Suprapubic skin (tissue), 4 donors: ENCODE measurements at regions not wholly inside any gene's neighbourhood (a gene's known extent, or its start where the extent isn't known, plus 50 kb on each side); places are given as distances from the start of the nearest gene placed in this dataset.
"Not testable (repeated sequence)": the region's sequence is repeated elsewhere in the genome, so short reads cannot be mapped to it uniquely, and the experiment has no call there.

Experiments
- DNase-seq, 2 donors: peaks; one replicate each; pipeline ENCODE4 v3.0.0-alpha.2; 2019; ENCODE audit warnings: low spot score in 2 of 2
- H3K27ac ChIP-seq: fragments of 200-600 bp; sonication (generic); one replicate; pipeline ENCODE4 v1.5.1; 2019
- H3K27me3 ChIP-seq: fragments of 200-600 bp; sonication (generic); one replicate; pipeline ENCODE4 v1.5.1; 2019
- H3K36me3 ChIP-seq: fragments of 200-600 bp; sonication (generic); one replicate; pipeline ENCODE4 v1.5.1; 2019
- H3K4me1 ChIP-seq: fragments of 200-600 bp; sonication (generic); one replicate; pipeline ENCODE4 v1.5.1; 2019
- H3K4me3 ChIP-seq: fragments of 200-600 bp; sonication (generic); one replicate; pipeline ENCODE4 v1.5.1; 2019; ENCODE audit warnings: mild to moderate bottlenecking
- H3K9me3 ChIP-seq: fragments of 200-600 bp; sonication (generic); one replicate; pipeline ENCODE4 v1.5.1; 2019
- EP300 ChIP-seq: sonication (generic); formaldehyde crosslinking; IDR thresholded peaks from one replicate; pipeline ENCODE4 v1.6.1; 2017; ENCODE audit warnings: antibody characterized with exemption
- POLR2A ChIP-seq, 2 donors: fragments of 450-650 bp; IDR thresholded peaks; one replicate each; pipeline ENCODE4 v1.6.1; 2017; ENCODE audit warnings: antibody characterized with exemption in 2 of 2, mild to moderate bottlenecking in 2 of 2, moderate library complexity in 2 of 2
- POLR2AphosphoS5 ChIP-seq, 3 donors: sonication (generic); formaldehyde crosslinking; IDR thresholded peaks; one replicate each; pipeline ENCODE4 v1.6.1; 2017; ENCODE audit warnings: antibody characterized with exemption in 3 of 3
- WGBS: methylation state at CpG from one replicate; pipeline ENCODE4 v1.1.5; 2018; 5-methylcytosine and 5-hydroxymethylcytosine counted together
- TF ChIP-seq, protein P1 (sequence below), 2 donors: fragments of 200-600 bp in 1 of 2; fragments of 450-650 bp in 1 of 2; sonication (generic) in 1 of 2; IDR thresholded peaks; one replicate each; pipeline ENCODE4 v1.5.1; 2016 to 2019; ENCODE audit warnings: antibody characterized with exemption in 2 of 2, mild to moderate bottlenecking in 1 of 2, moderate library complexity in 1 of 2

- no peak for TF ChIP-seq EP300
- TF ChIP-seq POLR2AphosphoS5 (IDR thresholded peaks at IDR 0.05): no peak
- TF ChIP-seq, protein P1, sequence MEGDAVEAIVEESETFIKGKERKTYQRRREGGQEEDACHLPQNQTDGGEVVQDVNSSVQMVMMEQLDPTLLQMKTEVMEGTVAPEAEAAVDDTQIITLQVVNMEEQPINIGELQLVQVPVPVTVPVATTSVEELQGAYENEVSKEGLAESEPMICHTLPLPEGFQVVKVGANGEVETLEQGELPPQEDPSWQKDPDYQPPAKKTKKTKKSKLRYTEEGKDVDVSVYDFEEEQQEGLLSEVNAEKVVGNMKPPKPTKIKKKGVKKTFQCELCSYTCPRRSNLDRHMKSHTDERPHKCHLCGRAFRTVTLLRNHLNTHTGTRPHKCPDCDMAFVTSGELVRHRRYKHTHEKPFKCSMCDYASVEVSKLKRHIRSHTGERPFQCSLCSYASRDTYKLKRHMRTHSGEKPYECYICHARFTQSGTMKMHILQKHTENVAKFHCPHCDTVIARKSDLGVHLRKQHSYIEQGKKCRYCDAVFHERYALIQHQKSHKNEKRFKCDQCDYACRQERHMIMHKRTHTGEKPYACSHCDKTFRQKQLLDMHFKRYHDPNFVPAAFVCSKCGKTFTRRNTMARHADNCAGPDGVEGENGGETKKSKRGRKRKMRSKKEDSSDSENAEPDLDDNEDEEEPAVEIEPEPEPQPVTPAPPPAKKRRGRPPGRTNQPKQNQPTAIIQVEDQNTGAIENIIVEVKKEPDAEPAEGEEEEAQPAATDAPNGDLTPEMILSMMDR (IDR thresholded peaks at IDR 0.05): no peak
- TF ChIP-seq POLR2A (IDR thresholded peaks at IDR 0.05): no peak
- DNase-seq: no peak
- no peaks in the 10 kb centered on the region for H3K36me3 ChIP-seq
- H3K27ac ChIP-seq: no peak overlapping the region
- no peaks in the 10 kb centered on the region for H3K27me3 ChIP-seq
- no peaks in the 10 kb centered on the region for H3K9me3 ChIP-seq
- WGBS: 97% methylated on average over 8 of the region's 8 CpGs
- no peak overlapping the region for H3K4me3 ChIP-seq
- no peaks in the 10 kb centered on the region for H3K4me1 ChIP-seq
Observed at GRCh38 chr3:74135808-74136207, 478.7 kb downstream of the CNTN3 start.

DNA sequence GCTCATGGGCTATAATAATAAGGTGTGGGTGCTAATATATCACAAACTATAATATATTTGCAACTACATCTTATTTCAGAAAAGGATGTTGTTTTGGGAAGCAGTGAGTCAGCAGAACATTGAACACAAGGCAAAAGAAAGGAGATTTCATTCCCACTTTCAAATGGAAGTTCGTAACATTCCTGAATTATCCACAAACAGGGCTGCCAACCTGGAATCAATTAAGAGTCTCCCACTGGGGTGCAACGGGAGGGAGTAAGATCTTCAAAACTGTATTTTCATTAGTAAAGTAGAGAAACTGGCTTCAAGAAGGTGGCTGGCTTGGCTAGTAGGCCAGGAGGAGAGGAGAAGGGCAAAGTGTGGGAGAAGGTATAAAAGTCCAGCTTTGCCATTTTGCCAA, 479.6 kb downstream of the CNTN3 start:
- Histone ChIP-seq H3K36me3 (no peaks in the 10 kb centered on the region), H3K27ac (no peak overlapping the region), H3K4me3 (no peak overlapping the region), H3K4me1 (no peaks in the 10 kb centered on the region), H3K27me3 (no peaks in the 10 kb centered on the region), H3K9me3 (no peaks in the 10 kb centered on the region)
- no peak for TF ChIP-seq POLR2A (IDR thresholded peaks at IDR 0.05)
- TF ChIP-seq, protein P1 (IDR thresholded peaks at IDR 0.05): no peak
- no peak for TF ChIP-seq POLR2AphosphoS5 (IDR thresholded peaks at IDR 0.05)
- TF ChIP-seq EP300: no peak
- WGBS: 69% methylated on average over 2 of the region's 2 CpGs
- DNase-seq: no peak

- not testable (repeated sequence) for H3K27me3 ChIP-seq, DNase-seq, H3K4me3 ChIP-seq, H3K4me1 ChIP-seq, H3K36me3 ChIP-seq, H3K9me3 ChIP-seq, H3K27ac ChIP-seq
- 75% methylated on average over 5 of the region's 6 CpGs for WGBS
Observed at GRCh38 chr3:74131546-74132328, 482.7 kb downstream of the CNTN3 start.

GRCh38 chr3:74129611-74130010, 484.8 kb downstream of the CNTN3 start:
- H3K4me3 ChIP-seq: no peak overlapping the region
- no peaks in the 10 kb centered on the region for H3K27me3 ChIP-seq
- H3K27ac ChIP-seq: no peak overlapping the region
- no peak for TF ChIP-seq POLR2AphosphoS5 (IDR thresholded peaks at IDR 0.05)
- TF ChIP-seq POLR2A (IDR thresholded peaks at IDR 0.05): no peak
- TF ChIP-seq, protein P1 (IDR thresholded peaks at IDR 0.05): no peak
- no peak for TF ChIP-seq EP300
- no peaks in the 10 kb centered on the region for H3K4me1 ChIP-seq
- WGBS: 98% methylated on average over 2 of the region's 2 CpGs
- no peak for DNase-seq
- no peaks in the 10 kb centered on the region for H3K9me3 ChIP-seq
- no peaks in the 10 kb centered on the region for H3K36me3 ChIP-seq

- no peaks in the 10 kb centered on the region for H3K27me3 ChIP-seq
- no peaks in the 10 kb centered on the region for H3K36me3 ChIP-seq
- TF ChIP-seq, protein P1 (IDR thresholded peaks at IDR 0.05): no peak
- TF ChIP-seq POLR2AphosphoS5 (IDR thresholded peaks at IDR 0.05): no peak
- TF ChIP-seq POLR2A (IDR thresholded peaks at IDR 0.05): no peak
- TF ChIP-seq EP300: no peak
- H3K4me1 ChIP-seq: no peaks in the 10 kb centered on the region
- DNase-seq: no peak
- H3K27ac ChIP-seq: no peak overlapping the region
- WGBS: 89% methylated on average over 1 of the region's 1 CpG
- no peaks in the 10 kb centered on the region for H3K9me3 ChIP-seq
- no peak overlapping the region for H3K4me3 ChIP-seq
Observed at GRCh38 chr3:74129056-74129455, 485.4 kb downstream of the CNTN3 start.

DNA sequence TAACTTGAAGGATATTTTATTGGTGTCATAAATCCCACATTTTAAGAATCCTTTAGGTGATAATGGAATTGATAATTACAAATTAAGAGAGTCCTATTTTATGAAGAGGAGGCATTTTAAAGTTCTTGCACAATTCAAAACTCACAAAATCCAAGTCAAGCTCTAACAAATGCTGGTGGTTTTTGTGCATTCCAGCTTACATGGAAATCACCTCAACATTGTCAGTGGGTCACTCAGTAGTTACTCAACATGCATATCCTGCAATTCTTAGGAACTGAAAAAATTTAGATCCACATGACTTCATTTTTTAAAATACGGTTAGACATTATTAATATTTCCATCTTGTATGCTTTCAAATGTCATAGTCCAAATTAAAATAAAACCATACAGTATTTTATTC, 487.2 kb downstream of the CNTN3 start:
- WGBS: 90% methylated on average over 1 of the region's 1 CpG
- Histone ChIP-seq H3K27ac (no peak overlapping the region), H3K27me3 (no peaks in the 10 kb centered on the region), H3K4me3 (no peak overlapping the region), H3K9me3 (no peaks in the 10 kb centered on the region), H3K4me1 (no peaks in the 10 kb centered on the region), H3K36me3 (no peaks in the 10 kb centered on the region)
- no peak for DNase-seq
- TF ChIP-seq EP300 (no peak), POLR2AphosphoS5 (IDR thresholded peaks at IDR 0.05) (no peak), POLR2A (IDR thresholded peaks at IDR 0.05) (no peak)
- TF ChIP-seq, protein P1 (IDR thresholded peaks at IDR 0.05): no peak
